ENCODE measurements at regions not wholly inside any gene's neighbourhood (a gene's known extent, or its start where the extent isn't known, plus 50 kb on each side); places are given as distances from the start of the nearest gene placed in this dataset.

DNA sequence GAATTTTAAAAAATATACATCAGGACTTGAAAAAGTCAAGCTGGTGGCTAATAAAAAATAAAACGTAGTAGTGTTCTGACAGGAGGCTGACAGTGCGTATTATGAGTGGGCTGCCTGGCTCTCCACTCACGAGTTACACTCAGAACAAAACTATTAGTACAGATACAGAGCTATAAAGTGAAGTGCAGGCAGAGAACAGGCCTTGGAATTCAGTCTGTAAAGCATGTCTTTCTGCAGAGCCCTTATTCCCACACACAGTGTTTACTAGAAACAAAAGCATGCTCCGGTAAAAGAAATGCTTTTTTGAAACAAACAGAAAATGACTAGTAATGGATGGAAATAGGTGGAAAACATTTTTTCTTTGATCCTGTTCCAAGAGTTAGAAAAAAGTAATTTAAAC, 334.7 kb downstream of the DIRAS2 start:
- DNase-seq (ENCODE audit: low read depth): no peak

DNA sequence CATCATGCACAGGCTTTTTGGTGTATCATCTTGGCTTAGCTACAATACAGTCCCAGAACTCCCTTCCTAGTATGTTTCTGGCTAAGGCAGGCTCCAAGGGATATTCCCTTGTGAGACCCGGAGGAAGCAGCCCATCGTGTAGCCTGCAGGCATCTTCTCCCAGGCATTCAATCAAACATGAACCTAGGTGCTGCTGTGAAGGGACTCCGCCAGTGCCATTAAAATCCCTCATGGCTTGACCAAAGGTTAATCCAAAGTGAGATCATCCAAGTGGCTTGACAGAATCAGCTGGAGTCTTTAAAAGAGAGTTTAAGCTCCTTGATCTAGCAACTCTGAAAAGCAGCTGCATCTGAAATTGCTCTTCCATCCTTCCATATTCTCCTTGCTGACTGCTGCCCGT, 333.9 kb downstream of the DIRAS2 start:
- no peak for DNase-seq (ENCODE audit: low read depth)

DNA sequence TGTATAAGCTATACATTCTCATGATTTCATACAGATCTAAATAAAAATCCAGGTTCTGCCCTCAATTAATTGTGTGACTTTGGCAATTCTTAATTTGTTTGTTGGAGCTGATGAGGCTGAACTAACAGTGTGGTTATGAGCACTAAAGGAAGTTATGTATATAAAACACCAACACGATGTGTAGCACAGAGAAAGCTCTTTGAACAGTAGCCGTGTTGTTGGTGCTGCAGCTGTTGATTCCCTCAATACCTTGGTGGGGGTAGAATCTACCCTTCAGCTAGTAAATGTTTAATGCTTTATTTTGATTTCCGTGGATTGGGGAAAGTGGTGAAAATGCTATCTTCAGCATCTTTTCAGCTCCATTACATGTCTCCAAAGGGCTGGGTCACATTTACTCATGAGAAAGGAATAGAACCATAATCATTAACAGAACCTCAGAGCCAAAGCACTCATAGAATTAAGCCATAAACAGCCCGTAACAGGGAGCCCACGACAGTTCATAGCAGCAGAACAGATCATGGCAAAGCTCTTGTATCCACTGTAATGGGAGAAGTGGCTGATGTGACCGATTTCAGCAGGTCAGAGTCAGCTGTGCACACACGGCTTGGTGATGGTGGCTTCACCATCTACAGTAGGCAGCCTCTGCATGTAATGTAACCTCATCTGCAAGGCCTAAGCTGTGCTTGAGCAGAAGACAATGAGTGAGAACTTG, 332.7 kb downstream of the DIRAS2 start:
- no peak for DNase-seq (ENCODE audit: low read depth)

DNA sequence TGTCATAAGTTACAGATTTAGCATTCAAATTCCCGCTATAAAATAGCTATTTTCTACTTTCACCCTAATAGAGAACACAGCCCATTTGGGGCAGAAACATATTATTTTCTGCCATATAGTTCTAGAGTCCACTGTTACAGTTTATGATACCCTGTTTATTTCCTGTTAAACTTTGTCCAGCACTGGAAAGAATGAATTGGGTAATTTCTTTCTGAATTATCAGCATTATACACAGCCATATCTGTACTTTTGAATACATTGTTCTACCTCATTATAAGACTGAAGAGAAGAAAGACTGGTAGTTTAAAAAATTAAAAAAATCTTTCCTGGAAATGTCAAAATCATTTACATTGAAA, 332.1 kb downstream of the DIRAS2 start:
- DNase-seq (ENCODE audit: low read depth): no peak

DNA sequence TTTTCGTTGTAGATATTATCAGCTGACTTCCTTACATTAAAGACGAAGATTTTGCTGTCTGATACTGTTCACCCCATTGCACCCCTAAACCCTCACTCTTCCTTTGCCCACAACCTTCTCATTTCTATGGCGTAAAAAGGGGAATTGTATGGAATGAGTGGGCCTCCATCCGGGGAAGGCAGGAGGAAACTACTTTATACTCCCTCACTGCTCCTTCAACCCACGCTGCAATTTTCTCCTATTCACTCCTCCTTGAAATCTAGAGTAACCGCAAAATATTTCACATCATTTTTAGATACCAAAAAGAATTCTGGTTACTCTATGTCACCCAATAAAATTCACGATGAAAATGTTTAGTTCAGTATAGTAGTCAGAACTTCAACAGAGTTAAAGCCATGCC, 330.8 kb downstream of the DIRAS2 start:
- no peak for DNase-seq (ENCODE audit: low read depth)

DNA sequence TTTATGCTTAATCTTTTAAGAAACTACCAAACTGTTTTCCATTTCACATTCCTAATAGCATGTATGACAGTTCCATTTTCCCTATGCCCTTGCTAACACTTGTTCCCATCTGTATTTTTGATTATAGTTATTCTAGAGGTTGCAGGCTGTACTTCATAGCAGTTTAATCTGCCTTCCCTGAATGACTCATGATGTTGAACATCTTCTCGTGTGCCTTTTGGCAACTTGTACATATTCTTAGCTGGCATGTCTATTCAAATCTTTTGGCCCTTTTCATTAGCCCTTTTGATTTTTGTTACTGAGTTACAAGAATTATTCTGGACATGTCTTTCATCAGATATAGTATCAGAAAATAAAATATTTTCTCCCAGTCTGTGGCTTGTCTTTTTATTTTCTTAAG, 320.3 kb downstream of the DIRAS2 start:
- no peak for DNase-seq (ENCODE audit: low read depth)

DNA sequence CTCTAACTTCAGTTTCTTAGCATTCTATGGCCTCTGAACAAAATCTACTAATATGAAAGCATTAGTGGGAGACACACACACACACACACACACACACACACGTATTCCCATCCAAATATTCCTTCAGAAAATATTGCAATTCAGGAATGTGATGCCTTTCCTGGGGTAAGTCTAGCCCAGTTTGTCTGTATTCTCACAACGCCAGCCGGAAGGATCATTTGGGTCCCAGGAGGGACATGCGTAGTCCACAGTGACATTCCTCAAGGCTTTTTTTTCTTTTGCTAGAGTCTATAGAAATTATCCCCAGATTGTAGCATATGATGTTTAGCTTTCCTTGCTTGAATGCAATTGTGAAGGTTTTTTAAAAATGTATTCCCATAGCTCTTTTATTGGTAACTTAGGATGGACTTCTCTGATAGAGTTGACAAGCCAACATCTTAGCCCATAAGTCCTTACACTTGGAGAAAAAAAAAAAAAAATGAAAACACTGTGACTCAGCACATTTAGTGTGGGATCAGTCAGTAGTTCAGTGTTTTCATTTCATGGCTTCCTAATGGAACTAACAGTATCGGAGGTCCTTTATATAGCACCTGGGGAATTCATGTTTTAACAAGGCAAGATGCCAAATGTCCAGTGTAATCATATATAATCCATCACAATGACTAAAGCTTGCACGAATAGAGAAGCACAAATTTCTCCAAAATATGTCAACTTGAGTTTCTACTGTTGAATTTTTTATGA, 316.5 kb downstream of the DIRAS2 start:
- DNase-seq (ENCODE audit: low read depth): no peak

DNA sequence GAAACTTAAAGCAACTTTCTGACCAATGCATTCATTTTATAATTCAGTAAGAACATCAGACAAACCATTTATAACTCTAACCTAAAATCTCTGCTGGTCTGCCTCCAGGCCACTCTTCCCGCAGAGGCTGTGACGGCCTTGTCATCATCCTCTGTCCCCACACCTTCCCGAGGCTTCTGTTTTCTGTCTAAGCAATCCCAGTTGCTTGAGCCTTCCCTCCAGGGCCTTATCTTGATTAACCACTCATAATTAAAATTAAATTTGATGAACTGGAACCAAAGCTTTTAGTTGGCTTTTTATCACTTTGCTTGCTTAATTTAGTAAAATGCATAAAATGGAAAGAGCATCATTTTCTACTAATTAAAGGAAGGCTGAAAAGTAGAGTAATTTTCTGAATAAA, 312.4 kb downstream of the DIRAS2 start:
- DNase-seq (ENCODE audit: low read depth): no peak

DNA sequence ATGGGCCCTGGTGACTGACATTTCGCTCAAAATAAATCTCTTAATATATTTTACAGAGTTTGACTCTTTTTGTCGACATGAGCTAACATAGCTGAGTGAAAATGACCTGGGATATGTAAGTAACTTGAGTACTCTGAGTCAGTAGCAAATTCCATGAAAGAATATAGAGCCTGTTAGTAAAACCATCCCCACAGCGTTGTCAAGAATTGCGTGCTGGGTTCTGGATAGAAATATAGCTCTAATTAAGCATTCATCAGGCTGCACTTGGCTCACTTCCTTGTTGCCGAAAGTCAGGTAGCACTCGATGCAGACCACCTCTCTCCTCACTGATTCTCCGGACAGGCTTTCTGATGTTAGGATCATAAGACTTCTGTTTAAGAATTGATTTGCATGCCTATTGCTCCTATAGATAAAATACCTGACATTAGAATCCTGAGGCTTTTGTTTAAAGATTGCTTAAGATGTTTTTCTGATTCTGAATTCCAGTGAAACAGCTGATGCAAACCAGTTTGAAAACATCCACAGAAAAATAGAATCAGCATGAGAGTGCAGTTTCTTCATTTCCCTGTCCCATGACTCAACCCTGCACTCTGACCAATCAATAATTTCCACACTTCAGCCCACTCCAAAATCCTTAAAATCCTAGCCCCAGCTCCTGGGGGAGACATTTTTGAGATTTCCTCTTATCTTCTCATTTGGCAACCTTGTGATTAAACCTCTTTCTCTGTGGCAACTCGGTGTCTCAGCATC, 310.6 kb downstream of the DIRAS2 start:
- DNase-seq (ENCODE audit: low read depth): no peak

DNA sequence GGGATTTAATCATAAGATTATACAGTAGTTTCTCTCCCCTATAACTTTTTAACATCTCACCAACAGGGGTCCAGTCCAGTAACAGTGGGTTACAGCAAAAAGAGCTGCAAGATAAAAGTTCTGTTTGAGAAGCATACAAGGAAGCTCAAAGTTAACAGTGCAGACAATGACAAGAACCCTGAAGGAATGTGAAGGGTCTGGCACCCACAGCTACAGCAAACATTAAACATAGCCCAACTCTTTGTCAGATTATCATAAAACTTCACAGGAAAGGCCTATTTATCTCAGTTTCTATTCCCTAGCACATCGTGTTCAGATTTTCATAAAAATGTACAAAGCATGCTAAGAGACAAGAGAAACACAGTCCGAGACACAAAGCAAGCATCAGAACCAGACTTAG, 309.4 kb downstream of the DIRAS2 start:
- DNase-seq (ENCODE audit: low read depth): no peak

DNA sequence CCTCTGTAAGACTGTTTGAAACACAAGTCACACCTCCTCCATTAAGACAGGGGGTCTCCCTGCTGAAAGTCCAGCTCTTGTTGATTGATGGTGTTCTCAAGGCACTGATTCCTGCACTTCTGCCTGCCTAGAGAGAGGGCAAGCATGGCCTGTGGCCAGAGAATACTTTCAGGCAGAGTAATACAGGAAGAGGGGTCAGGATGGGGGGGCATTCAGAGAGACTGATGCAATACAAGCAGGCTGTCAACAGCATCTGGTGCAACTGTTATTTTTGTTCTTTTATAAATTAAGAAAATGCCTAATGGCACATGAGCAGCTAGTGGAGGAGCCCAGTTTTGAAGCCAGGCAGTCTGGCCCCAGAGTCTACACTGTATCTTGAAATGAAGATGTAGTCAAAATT, 302.2 kb downstream of the DIRAS2 start:
- no peak for DNase-seq (ENCODE audit: low read depth)

DNA sequence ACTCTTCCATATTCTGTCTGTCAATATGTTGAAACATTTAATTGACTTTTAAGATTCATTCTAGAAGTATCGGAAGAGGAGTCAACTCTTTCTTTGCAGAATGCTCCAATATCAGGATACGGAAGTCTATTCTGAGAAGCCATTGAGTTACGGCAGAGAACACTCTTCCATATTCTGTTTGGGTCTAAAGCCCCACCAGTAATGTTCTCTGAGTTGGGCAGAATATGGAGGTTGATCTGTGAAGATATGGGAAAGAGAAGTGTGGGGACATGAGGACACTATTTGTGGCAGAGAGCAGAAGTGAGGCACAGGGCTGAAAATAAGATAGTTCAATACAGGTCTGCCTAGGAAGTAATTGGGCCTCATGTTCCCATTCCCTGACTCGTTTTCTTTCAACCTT, 300.0 kb downstream of the DIRAS2 start:
- DNase-seq (ENCODE audit: low read depth): no peak

DNA sequence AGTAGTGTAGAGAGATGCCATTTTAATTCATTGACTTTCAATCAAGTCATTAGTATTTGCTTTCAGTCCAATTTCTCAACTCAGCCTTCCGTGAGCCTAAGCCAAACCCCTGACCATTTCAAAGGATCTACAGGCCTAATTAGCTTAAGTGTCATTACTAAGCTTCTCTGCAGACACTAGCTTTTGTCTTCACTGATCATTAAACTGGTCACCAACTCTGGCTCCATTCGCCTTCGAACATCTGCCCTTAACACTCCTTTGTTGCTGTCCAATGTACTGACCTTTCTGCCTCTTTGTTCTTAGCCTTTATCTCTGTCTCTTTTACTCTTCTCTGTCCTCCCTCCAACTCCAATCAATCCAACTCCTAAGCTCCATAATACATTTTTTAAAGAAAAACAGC, 299.3 kb downstream of the DIRAS2 start:
- no peak for DNase-seq (ENCODE audit: low read depth)

DNA sequence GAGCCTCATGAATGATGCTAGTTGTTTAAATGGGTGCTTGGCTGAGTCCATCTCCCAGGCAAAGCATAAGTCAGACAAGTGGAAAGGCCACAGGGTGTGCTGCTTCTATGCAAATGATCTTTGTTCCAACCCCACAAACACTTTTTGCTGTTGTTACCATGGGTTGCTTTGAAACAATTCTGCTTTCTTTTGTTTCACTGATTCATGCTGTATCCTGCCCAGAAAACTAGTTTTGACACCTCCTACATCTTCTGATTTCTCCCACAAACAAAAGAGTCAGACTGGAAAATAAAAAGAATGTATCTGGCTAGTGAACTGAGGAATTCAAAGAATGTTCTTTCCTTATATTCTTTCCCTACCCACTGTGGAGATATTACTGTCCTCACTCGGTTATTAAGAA, 298.6 kb downstream of the DIRAS2 start:
- no peak for DNase-seq (ENCODE audit: low read depth)

DNA sequence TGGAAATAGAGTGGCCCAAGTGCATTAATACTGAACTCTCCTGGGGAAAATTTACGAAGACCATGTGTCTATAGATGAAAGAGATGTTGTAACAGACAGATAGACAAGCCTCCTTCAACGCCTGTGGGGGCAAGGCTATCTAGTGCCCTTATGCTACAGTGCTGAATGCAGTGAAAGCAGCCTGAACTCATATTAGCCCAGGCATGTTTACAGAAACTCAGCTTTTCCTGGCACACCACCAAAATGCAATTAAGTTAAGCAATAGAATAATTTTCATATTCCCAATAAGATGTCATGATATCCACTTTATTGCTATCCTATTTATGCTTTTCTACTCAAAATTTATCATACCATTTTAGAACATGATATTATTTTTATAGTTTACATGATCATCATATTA, 277.0 kb downstream of the DIRAS2 start:
- DNase-seq (ENCODE audit: low read depth): no peak

DNA sequence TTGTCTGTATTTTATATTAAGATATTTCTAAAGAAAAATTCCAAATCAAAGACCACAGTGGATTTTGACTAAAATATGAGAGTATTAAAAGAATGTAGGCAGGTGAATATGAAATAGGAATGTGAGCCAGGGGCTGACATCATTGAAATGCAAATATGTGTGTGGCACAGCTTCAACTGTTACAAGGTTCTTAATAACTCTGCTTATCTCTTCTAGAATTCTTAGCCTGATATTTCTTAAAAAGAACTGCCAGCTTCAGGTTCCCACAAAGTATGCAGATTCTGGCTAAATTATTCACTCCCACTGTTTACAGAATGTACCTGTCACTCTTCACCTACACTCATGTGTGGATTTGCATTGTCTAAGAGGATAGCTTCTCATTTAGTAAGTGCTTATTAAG, 274.4 kb downstream of the DIRAS2 start:
- no peak for DNase-seq (ENCODE audit: low read depth)

DNA sequence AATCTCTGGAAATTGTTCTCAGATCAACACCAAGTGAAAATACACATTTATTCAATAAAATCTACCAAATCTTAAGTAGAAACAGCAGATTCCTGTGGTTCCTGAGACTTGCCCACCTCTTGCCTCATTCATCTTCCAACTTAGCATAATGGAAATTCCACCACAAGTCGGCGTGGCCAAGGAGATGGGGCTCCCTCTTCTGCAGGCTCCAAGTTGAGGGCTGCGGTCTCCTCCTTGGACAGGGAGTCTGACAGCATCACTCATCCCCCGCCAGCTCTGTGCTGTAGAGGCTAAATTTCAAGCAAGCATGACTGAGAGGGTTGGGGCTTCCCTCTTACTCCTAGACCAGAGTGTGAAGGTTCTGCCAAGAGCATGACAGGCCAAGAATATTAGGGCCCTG, 273.7 kb downstream of the DIRAS2 start:
- no peak for DNase-seq (ENCODE audit: low read depth)

DNA sequence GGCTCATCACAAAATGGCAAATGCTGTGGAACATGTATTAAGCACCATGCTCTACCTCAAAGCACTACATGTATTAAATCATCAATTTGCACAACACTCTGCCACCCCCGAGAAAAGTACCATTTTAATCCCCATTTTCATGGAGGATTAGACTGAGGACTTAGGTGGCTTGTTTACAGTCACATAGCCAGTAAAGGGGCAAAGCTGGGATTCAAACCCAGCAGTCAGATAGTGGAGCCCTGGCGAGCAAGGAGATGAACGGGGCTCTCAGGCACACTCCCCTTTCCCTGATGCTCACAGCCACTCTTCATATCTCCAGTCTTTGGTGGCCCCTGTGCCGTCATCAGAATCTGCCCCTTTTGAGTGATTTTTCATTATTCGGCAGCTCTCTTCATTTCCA, 262.9 kb downstream of the DIRAS2 start:
- DNase-seq (ENCODE audit: low read depth): no peak

DNA sequence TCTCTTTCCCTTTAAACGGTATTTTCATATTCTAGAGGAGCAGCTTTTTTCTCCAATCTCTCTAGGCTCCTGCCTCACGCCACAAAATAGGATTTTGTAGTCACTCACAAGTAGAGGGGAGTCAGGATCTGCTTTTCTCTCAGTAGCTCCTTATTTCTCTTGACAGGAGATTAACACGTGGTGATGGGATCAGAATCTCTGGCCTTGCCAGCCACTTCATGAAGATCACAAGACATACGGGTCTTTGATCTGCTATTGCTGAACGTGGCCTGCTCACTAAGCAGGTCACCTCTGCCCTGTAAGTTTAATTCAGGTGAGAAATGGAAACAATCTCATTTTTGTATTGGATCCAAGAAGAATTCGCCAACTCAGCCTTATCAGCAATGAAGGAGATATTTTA, 257.5 kb downstream of the DIRAS2 start:
- no peak for DNase-seq (ENCODE audit: low read depth)

DNA sequence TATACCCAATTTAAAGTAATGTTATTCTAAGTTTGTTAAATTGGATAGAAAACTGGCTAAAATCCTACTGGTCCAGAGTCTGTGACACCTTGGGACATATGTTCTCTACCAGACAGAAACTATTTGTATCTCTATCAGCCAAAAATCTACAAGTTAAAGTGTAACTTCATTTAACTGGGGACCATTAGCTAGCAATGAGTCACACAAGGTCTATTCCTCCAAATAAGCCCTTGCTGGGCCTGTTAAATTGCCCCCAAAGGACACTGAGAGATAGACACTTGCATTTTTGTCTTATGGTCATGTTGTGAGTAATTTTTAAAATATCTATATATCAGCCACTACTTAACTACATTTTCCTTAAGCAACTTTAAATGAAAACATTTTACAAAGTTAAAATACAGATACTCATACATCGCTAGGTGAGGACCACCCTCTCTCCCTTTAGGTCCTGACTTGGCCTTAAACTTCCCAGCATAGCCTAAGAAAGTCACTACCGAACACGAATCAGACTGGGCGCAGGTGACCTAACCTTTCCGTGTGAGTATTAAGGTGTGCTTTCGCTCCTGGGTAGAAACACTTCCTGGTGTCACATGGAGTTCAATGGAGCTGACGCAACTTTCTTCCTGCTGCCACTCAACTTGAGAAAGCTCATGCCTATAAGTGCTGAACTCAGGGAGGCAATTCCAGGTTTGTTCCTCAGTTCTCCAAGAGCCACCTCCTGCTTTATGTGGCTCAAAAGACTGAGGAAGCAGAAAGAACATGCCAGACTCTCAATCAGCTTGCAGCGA, 249.1 kb downstream of the DIRAS2 start:
- no peak for DNase-seq (ENCODE audit: low read depth)

DNA sequence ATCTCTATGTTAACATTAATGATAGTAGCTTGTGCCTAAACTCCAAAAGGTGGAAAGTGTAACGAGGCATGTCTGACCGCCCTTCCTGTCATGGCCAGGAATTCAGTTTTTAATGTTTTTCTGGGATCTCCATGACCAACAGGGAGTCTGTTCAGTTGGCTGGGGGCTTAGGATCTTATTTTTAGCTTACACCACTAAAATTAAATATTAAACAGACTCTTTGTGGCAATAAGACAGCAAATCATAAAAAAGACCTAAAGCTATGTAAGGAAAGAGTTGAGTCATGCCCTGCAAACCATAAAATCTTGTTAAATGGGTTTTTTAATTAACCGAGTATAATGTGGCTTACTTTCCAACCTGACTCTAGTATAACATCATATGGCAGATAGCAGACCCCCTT, 247.8 kb downstream of the DIRAS2 start:
- DNase-seq (ENCODE audit: low read depth): no peak

DNA sequence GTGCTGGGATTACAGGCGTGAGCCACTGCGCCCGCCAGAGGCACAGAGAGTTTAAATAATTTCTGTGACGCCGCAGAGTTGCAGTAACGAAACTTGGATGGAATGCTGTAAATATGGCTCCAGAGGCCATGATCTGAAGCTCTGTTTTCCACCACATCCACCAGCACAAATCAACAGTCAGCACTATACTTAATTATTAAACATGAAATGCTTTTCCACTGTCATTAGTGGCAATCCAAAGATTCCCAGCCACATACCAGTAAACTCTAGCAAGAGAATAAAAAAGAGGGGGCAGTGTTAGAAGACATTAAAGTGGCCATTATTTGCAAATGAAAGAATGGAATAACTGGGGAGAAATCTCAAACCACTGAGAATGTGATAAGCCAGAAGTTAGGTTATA, 242.5 kb downstream of the DIRAS2 start:
- no peak for DNase-seq (ENCODE audit: low read depth)

DNA sequence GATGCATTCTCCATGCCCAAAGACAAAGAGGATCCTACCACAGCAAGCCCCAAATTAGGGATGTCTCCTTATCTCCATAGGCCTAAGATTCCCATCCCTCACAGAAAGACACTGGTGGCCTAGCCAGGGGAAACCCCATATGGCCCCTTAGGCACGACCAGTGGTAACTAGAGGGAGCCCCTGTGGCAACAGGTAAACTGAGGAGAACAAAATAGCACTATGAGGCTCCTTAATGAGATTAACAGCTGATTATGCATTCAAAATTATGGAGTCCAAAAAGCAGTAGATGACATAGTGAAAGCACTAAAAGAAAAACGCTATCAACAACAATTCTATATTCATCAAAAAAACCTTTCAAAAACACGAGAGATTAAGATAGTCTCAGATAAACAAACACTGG, 234.0 kb downstream of the DIRAS2 start:
- no peak for DNase-seq (ENCODE audit: low read depth)
